GM18505 (cell line): ENCODE measurements at regions not wholly inside any gene's neighbourhood (a gene's known extent, or its start where the extent isn't known, plus 50 kb on each side); places are given as distances from the start of the nearest gene placed in this dataset.

Source experiments
- ATAC-seq: cut with Tn5 transposase; IDR thresholded peaks from one replicate; pipeline ENCODE4 v1.9.1; 2021; ENCODE audit not compliant: unreplicated experiment
- POLR2A ChIP-seq: IDR thresholded peaks from 4 replicates; pipeline ENCODE4 v1.6.1; 2011; ENCODE audit warnings: borderline replicate concordance; ENCODE audit not compliant: insufficient read depth, insufficient read length; ENCODE audit errors: extremely low read depth

GRCh38 chr5:52342361-52342760 is 445.4 kb upstream of the ITGA1 start:
- ATAC-seq = no peak
- no peak for TF ChIP-seq POLR2A

GRCh38 chr5:52356311-52356918 is 431.3 kb upstream of the ITGA1 start:
- no peak for TF ChIP-seq POLR2A
- ATAC-seq = no peak

DNA sequence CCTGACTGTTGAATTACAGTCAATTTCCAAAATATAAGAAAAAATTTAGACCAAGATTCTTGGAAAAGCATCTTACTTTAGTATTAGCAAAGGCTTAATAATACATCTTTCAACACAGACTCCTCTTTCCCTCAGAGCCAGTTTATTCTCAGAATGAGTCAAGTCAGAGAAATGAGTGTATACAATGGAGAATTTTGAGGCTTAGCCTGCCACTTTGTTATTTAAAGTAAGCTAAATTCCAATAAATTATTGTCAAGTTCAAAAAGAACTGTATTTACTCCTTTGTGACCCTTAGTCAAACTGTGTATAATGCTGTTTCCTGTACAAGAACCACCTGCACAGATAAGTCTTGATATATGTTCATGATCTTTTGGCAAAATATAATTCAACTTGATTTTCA is 428.5 kb upstream of the ITGA1 start:
- no peak for ATAC-seq
- TF ChIP-seq POLR2A = no peak

DNA sequence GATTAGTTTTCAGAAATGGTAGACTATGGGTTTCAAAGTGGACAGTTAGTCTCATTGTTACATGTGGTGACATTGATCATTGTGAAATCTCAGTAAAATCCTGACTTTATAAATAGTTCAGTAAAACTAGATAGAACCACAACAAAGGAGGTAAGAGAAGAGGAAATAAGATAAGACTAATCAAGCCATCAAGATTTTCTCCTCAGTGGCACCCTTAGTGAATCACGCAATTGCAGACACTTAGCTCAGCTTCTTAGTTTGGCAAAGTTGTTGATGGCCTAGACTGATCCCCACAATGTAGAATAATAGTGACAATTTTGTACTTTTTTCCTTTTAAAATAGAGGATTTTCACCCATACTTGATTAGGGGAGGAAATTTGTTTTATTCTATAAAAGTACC is 426.7 kb upstream of the ITGA1 start:
- ATAC-seq = no peak
- no peak for TF ChIP-seq POLR2A

DNA sequence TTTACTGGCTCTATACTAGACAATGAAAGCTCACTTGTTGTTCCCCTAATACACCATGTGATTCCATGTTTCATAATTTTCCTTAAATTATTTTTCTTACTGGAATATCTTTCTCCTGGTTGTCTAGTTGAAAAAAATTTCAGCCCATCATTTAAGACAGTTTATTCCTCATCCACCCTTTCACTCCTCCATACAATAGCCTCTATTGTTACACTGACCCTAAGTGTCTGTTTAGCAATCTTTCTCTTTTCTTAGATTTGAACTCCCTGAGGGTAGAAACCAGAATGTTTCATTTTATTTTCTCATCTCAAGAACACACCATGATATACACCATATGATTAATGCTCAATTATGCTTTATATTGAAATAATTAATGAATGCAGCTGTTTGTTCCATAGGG is 413.4 kb upstream of the ITGA1 start:
- ATAC-seq = no peak
- no peak for TF ChIP-seq POLR2A

GRCh38 chr5:52375969-52376368 is 411.7 kb upstream of the ITGA1 start:
- no peak for ATAC-seq
- TF ChIP-seq POLR2A = no peak

DNA sequence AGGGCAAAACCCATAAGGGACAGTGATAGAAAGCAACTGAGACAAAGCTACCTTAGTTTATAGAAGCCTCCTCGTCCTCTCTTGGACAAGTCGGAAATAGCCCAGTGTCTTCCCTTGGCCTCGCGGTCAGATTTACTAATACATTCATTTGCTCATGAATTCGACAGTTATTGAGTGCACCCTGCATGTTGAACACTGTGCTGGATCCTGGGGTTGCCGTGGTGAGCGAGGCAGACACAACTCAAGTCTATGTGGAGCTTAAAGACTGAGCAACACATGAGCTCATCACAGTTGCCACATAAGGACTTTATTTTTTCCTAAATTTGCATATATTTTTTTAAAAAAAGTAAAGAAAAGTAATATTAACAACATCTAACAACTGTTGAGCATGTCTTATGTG is 411.1 kb upstream of the ITGA1 start:
- ATAC-seq = no peak
- TF ChIP-seq POLR2A = no peak

- TF ChIP-seq POLR2A = no peak
- no peak for ATAC-seq
Observed at GRCh38 chr5:52378237-52378636, 409.5 kb upstream of the ITGA1 start.

- ATAC-seq = no peak
- TF ChIP-seq POLR2A = no peak
Observed at GRCh38 chr5:52388349-52388748, 399.4 kb upstream of the ITGA1 start.

DNA sequence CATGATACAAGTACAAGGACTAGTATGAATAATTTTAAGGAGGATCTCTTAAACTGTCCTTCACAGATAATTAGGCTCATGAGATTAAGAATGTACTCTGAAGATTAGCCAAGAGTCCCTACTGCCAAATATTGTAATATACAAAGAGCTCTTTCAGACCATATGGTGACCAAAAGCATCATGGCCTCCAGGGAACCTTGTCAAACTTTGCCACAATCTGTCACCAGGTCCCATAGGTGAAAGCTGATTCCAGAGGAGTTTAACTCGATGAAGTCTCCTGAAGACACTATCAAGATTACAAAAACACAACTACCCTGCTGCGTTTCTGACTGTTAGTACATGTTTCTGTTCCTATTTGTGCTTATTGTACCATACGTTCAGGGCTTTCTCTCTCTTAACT is 395.4 kb upstream of the ITGA1 start:
- no peak for TF ChIP-seq POLR2A
- ATAC-seq = no peak

DNA sequence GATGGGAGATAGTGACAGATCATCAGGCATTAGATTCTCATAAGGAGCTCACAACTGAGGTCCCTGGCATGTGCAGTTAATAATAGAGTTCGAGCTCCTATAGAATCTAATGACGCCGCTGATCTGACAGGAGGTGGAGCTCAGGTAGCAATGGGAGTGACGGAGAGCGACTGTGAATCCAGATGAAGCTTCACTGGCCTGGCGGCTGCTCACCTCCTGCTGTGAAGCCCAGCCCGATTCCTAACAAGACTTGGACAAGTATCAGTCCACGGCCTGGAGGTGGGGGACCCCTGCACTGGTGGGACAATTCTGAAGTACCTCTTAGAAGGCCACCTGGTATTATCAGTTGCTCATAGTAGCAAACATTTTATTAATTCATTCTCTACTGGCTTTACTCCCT is 377.9 kb upstream of the ITGA1 start:
- TF ChIP-seq POLR2A = no peak
- no peak for ATAC-seq

DNA sequence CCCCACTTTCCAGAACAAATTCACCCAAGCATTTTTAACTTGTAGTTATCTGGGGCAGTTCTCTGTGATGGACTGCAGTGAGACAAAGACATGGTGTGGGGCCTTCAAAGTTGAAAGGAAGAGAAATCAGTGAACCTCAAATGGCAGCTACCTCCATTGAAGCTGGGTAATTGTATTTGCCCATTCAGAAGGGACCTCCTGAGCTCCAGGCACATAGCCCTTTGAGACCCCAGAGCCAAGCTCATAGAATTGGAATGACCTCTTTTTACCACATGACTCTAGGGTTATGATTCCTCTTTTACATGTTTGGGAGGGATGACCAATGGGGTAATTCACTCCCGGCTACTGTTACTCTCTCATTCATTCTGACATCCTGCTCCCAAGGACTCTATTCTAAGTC is 368.4 kb upstream of the ITGA1 start:
- no peak for ATAC-seq
- TF ChIP-seq POLR2A = no peak

DNA sequence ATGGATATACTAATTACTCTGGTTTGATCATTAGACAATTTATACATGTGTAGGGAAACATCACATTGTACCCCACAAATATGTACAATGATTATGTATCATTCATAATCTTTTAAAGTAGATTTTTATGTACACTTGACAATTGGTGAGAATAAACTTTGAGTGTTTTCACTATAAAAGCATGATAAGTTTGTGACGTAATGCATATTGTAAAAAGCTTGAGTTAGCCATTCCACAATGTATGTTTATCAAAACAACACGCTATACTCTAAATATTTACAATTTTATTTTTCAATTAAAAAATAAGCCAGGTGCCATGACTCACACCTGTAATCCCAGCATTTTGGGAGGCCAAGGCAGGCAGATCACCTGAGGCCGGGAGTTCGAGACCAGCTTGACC is 360.1 kb upstream of the ITGA1 start:
- TF ChIP-seq POLR2A = no peak

DNA sequence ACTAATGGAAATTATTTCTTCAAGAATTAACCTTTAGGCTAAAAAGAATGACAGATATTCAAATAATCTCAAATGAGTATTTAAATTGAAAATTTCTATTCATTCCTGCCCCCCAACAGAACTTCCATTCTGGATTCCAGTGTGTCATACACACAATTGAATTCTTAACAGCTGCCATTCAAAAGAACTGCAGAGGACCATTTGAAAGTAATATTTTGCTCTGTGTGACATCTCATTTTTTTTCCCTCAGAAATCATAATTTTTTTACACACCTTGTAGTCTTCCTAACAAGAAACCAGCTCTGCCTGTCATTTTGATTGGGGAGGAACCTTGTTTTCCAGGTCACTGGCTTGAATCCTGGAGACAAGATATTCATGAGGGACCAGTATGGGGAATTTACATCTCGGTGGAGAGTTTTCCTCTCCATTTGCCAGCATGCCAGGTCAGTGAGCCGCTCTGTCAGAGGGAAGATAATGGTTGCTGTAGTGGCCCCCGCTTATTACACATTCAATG is 358.7 kb upstream of the ITGA1 start:
- no peak for TF ChIP-seq POLR2A
- no peak for ATAC-seq

More for the DNA sequence above, 360.1 kb upstream of the ITGA1 start:
- no peak for ATAC-seq

GRCh38 chr5:52441768-52442167 is 345.9 kb upstream of the ITGA1 start:
- no peak for ATAC-seq
- no peak for TF ChIP-seq POLR2A
